A673 (cell line): ENCODE measurements at regions not wholly inside any gene's neighbourhood (a gene's known extent, or its start where the extent isn't known, plus 50 kb on each side); places are given as distances from the start of the nearest gene placed in this dataset.

ENCODE experiments used
- EZH2 ChIP-seq: fragments of 200-600 bp; sonication (generic); IDR thresholded peaks from 2 replicates; pipeline ENCODE4 v1.6.1; 2017; ENCODE audit warnings: borderline replicate concordance, low read depth, mild to moderate bottlenecking, mixed read lengths, antibody characterized with exemption, low read length; ENCODE audit not compliant: poor library complexity, severe bottlenecking
- TF ChIP-seq, protein P1 (sequence below): fragments of 300-800, 200-600 bp; sonication (generic); conservative IDR thresholded peaks from 2 replicates; pipeline ENCODE4 v1.5.1; 2017; ENCODE audit warnings: low read depth, mild to moderate bottlenecking, antibody characterized with exemption, low read length, moderate library complexity, mixed read lengths

DNA sequence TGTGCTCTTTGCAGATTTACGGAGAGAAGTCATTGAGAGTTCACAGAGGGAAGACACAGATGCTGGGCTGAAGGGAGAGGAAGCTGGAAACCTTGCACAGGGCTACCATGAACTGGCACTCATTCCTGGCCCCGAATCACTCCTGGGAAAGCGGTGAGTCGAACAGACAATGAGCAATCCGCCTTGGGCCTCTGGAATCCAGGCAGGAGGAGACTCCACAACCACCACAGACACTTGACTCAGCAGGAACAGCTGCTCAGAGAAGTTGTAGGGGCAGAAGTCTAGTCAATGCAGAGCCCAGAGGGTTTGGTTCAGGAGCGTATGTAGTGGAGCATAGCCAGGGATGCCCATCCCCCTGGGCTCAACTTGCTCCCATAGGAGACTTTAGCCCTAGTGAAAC is 62.8 kb upstream of the GRIA3 start:
- TF ChIP-seq, protein P1, sequence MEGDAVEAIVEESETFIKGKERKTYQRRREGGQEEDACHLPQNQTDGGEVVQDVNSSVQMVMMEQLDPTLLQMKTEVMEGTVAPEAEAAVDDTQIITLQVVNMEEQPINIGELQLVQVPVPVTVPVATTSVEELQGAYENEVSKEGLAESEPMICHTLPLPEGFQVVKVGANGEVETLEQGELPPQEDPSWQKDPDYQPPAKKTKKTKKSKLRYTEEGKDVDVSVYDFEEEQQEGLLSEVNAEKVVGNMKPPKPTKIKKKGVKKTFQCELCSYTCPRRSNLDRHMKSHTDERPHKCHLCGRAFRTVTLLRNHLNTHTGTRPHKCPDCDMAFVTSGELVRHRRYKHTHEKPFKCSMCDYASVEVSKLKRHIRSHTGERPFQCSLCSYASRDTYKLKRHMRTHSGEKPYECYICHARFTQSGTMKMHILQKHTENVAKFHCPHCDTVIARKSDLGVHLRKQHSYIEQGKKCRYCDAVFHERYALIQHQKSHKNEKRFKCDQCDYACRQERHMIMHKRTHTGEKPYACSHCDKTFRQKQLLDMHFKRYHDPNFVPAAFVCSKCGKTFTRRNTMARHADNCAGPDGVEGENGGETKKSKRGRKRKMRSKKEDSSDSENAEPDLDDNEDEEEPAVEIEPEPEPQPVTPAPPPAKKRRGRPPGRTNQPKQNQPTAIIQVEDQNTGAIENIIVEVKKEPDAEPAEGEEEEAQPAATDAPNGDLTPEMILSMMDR = no peak
- TF ChIP-seq EZH2 = no peak
